Astrocyte (in vitro differentiated cells and primary cell): ENCODE measurements at regions not wholly inside any gene's neighbourhood (a gene's known extent, or its start where the extent isn't known, plus 50 kb on each side); places are given as distances from the start of the nearest gene placed in this dataset.

Experiments used
- DNase-seq: peaks from one replicate; pipeline ENCODE4 v3.0.0-alpha.2; 2010; ENCODE audit warnings: low read depth
- FAIRE-seq: peaks from 2 replicates; lab custom pipeline; 2011; peaks lifted over from hg19 to GRCh38; lab: Jason Lieb, UNC
- H2AFZ ChIP-seq: 2 replicates; pipeline ENCODE4 v1.6.0; 2012; ENCODE audit warnings: low read depth, low read length, inconsistent platforms
- H3K27ac ChIP-seq: 2 replicates; pipeline ENCODE4 v1.5.1; 2011; ENCODE audit warnings: low read depth, low read length, inconsistent platforms
- H3K27me3 ChIP-seq: 2 replicates; pipeline ENCODE4 v1.6.0; 2011; ENCODE audit warnings: low read length, inconsistent platforms; ENCODE audit not compliant: insufficient read depth
- H3K36me3 ChIP-seq: 2 replicates; pipeline ENCODE4 v1.5.1; 2011; ENCODE audit warnings: low read length, inconsistent platforms; ENCODE audit not compliant: insufficient read depth
- H3K4me1 ChIP-seq: 2 replicates; pipeline ENCODE4 v1.5.1; 2011; ENCODE audit warnings: low read length, inconsistent platforms; ENCODE audit not compliant: insufficient read depth
- H3K4me2 ChIP-seq: 2 replicates; pipeline ENCODE4 v1.6.0; 2012; ENCODE audit warnings: low read length, inconsistent platforms
- H3K4me3 ChIP-seq: 2 replicates; pipeline ENCODE4 v1.5.1; 2011; ENCODE audit warnings: low read depth, mild to moderate bottlenecking, low read length, inconsistent platforms; ENCODE audit not compliant: insufficient read depth
- H3K79me2 ChIP-seq: 2 replicates; pipeline ENCODE4 v1.6.0; 2012; ENCODE audit warnings: mild to moderate bottlenecking, low read length, inconsistent platforms; ENCODE audit not compliant: insufficient read depth
- H3K9ac ChIP-seq: 2 replicates; pipeline ENCODE4 v1.6.0; 2012; ENCODE audit warnings: mild to moderate bottlenecking, low read length, inconsistent platforms
- H3K9me3 ChIP-seq: 2 replicates; pipeline ENCODE4 v1.5.1; 2012; ENCODE audit warnings: low read depth, mild to moderate bottlenecking, low read length, inconsistent platforms; ENCODE audit not compliant: insufficient read depth
- H4K20me1 ChIP-seq: 2 replicates; pipeline ENCODE4 v1.6.0; 2012; ENCODE audit warnings: low read length, inconsistent platforms; ENCODE audit not compliant: insufficient read depth
- H3K27ac Mint-ChIP-seq: one replicate; pipeline ENCODE4 v1.8.0; 2021; ENCODE audit warnings: mild to moderate bottlenecking, mixed read lengths; ENCODE audit not compliant: unreplicated experiment
- H3K27me3 Mint-ChIP-seq: one replicate; pipeline ENCODE4 v1.8.0; 2021; ENCODE audit warnings: low read depth, mixed read lengths; ENCODE audit not compliant: unreplicated experiment
- H3K36me3 Mint-ChIP-seq: one replicate; pipeline ENCODE4 v1.8.0; 2021; ENCODE audit warnings: low read depth, mixed read lengths; ENCODE audit not compliant: unreplicated experiment
- H3K4me1 Mint-ChIP-seq: one replicate; pipeline ENCODE4 v1.8.0; 2021; ENCODE audit warnings: low read depth, mixed read lengths; ENCODE audit not compliant: unreplicated experiment
- H3K4me3 Mint-ChIP-seq: one replicate; pipeline ENCODE4 v1.8.0; 2021; ENCODE audit warnings: mild to moderate bottlenecking, moderate library complexity, mixed read lengths; ENCODE audit not compliant: unreplicated experiment
- H3K9me3 Mint-ChIP-seq: one replicate; pipeline ENCODE4 v1.8.0; 2021; ENCODE audit warnings: mild to moderate bottlenecking, mixed read lengths; ENCODE audit not compliant: unreplicated experiment
- EZH2 ChIP-seq: IDR thresholded peaks from 2 replicates; pipeline ENCODE4 v1.6.1; 2012; ENCODE audit warnings: mild to moderate bottlenecking, low read length, inconsistent platforms; ENCODE audit not compliant: insufficient read depth
- TF ChIP-seq, protein P1 (sequence below): IDR thresholded peaks from 2 replicates; pipeline ENCODE4 v1.5.1; 2011; ENCODE audit warnings: low read depth, mild to moderate bottlenecking, inconsistent platforms, low read length, moderate library complexity; ENCODE audit not compliant: insufficient read depth

DNA sequence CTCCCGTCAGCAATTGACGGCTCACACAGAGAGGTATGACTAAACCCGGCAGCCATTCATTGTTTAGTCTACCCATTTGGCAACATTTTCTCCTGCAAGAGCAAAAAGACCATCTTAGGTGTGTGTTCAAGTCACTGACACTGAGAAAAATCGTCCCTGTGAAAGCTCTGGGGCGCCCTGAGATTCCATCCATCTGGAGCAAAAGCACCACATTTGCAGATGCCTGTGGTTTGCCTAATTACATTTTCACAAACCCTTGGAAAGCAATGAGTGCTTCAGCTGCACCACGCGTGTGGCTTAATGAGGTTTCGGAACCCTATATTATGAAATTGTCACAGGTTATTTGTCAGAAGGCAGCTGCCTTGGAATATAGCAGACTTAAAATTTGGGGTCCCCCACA is 110.7 kb upstream of the PTPRM start:
- Histone ChIP-seq H3K4me2 (no peak overlapping the region), H3K4me1 (no peaks in the 10 kb centered on the region), H3K9me3 (no peaks in the 10 kb centered on the region), H3K36me3 (no peaks in the 10 kb centered on the region), H2AFZ (no peak overlapping the region), H3K9ac (no peak overlapping the region), H4K20me1 (no peaks in the 10 kb centered on the region), H3K27ac (no peak overlapping the region), H3K4me3 (no peak overlapping the region), H3K79me2 (no peaks in the 10 kb centered on the region), H3K27me3 (peaks cover 14% of the 10 kb centered on the region)
- H3K4me1 Mint-ChIP-seq, result no peaks in the 10 kb centered on the region
- H3K27me3 Mint-ChIP-seq, result peaks cover 23% of the 10 kb centered on the region
- FAIRE-seq (no peak), DNase-seq (no peak)
- H3K9me3 Mint-ChIP-seq, result peaks cover 6% of the 10 kb centered on the region
- TF ChIP-seq, protein P1, sequence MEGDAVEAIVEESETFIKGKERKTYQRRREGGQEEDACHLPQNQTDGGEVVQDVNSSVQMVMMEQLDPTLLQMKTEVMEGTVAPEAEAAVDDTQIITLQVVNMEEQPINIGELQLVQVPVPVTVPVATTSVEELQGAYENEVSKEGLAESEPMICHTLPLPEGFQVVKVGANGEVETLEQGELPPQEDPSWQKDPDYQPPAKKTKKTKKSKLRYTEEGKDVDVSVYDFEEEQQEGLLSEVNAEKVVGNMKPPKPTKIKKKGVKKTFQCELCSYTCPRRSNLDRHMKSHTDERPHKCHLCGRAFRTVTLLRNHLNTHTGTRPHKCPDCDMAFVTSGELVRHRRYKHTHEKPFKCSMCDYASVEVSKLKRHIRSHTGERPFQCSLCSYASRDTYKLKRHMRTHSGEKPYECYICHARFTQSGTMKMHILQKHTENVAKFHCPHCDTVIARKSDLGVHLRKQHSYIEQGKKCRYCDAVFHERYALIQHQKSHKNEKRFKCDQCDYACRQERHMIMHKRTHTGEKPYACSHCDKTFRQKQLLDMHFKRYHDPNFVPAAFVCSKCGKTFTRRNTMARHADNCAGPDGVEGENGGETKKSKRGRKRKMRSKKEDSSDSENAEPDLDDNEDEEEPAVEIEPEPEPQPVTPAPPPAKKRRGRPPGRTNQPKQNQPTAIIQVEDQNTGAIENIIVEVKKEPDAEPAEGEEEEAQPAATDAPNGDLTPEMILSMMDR, result no peak
- TF ChIP-seq EZH2, result no peak
- H3K27ac Mint-ChIP-seq, result no peak overlapping the region
- no peak overlapping the region for H3K4me3 Mint-ChIP-seq
- H3K36me3 Mint-ChIP-seq, result no peaks in the 10 kb centered on the region

DNA sequence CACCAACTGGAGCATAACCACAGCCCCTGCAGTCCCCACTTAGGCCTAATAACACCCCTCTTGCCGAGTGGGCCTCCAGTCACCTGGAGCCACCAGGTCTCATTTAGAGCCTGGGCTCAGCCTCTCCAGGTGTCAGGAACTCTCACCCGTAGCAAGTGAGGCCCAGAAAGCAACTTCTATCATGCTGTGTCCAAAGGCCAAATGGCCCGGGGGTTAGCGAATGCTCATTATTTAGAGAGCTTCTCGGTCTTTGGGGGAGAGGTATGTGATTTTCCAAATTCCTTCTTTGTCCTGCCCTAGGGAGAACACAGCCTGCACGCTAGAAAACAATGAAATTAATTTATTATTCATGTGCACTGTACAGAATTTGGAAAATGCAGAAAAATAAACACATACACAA is 109.9 kb upstream of the PTPRM start:
- TF ChIP-seq, protein P1, result no peak
- TF ChIP-seq EZH2, result no peak
- Mint-ChIP-seq H3K36me3 (no peaks in the 10 kb centered on the region), H3K4me3 (no peak overlapping the region), H3K4me1 (no peaks in the 10 kb centered on the region), H3K9me3 (peaks cover 6% of the 10 kb centered on the region), H3K27ac (no peak overlapping the region), H3K27me3 (peaks cover 22% of the 10 kb centered on the region)
- DNase-seq (no peak), FAIRE-seq (no peak)
- Histone ChIP-seq H4K20me1 (no peaks in the 10 kb centered on the region), H3K4me2 (no peak overlapping the region), H3K9me3 (no peaks in the 10 kb centered on the region), H3K4me3 (no peak overlapping the region), H3K27ac (no peak overlapping the region), H3K36me3 (no peaks in the 10 kb centered on the region), H3K27me3 (peaks cover 17% of the 10 kb centered on the region), H2AFZ (no peak overlapping the region), H3K4me1 (no peaks in the 10 kb centered on the region), H3K79me2 (no peaks in the 10 kb centered on the region), H3K9ac (no peak overlapping the region)

DNA sequence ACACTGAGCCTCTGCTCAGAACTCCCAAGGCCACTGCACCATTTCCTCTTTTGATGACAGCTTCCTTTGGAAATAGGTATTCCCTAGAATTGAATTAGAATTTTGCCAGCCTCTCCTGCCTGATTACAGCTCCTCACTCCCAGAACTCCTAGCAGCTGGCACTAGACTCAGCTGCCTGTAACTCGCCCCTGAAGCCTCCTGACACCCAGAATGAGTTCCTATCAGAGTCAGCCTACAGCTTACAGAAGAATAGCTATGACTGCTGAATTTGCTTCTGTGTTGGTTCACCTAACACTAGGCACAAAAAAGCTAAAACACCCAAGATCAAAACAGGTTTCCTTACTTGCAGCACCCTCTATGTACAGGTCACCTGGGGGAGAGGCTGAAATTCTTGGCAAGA is 108.2 kb upstream of the PTPRM start:
- H3K4me3 Mint-ChIP-seq, result no peak overlapping the region
- Histone ChIP-seq H2AFZ (no peak overlapping the region), H3K36me3 (no peaks in the 10 kb centered on the region), H4K20me1 (no peaks in the 10 kb centered on the region), H3K4me2 (no peak overlapping the region), H3K4me3 (no peak overlapping the region), H3K9ac (no peak overlapping the region), H3K27ac (no peak overlapping the region), H3K79me2 (no peaks in the 10 kb centered on the region), H3K9me3 (no peaks in the 10 kb centered on the region), H3K27me3 (peaks cover 17% of the 10 kb centered on the region), H3K4me1 (no peaks in the 10 kb centered on the region)
- no peak for FAIRE-seq
- H3K27me3 Mint-ChIP-seq, result peaks cover 20% of the 10 kb centered on the region
- H3K36me3 Mint-ChIP-seq, result no peaks in the 10 kb centered on the region
- DNase-seq, result no peak
- no peaks in the 10 kb centered on the region for H3K4me1 Mint-ChIP-seq
- no peaks in the 10 kb centered on the region for H3K9me3 Mint-ChIP-seq
- TF ChIP-seq, protein P1, result no peak
- no peak for TF ChIP-seq EZH2
- no peak overlapping the region for H3K27ac Mint-ChIP-seq
